HFF-Myc (cell line): ENCODE measurements at regions not wholly inside any gene's neighbourhood (a gene's known extent, or its start where the extent isn't known, plus 50 kb on each side); places are given as distances from the start of the nearest gene placed in this dataset.

Experiments used
- DNase-seq: peaks from one replicate; pipeline ENCODE4 v3.0.0-alpha.2; 2011; ENCODE audit warnings: low read depth; ENCODE audit errors: extremely low read depth
- H3K4me3 ChIP-seq: replicated peaks from 2 replicates; pipeline ENCODE4 v1.5.1; 2011; ENCODE audit warnings: low read depth, mild to moderate bottlenecking, control low read depth, low read length
- CTCF ChIP-seq: IDR thresholded peaks from 2 replicates; pipeline ENCODE4 v1.5.1; 2012; ENCODE audit warnings: mild to moderate bottlenecking, low read depth, low read length, control low read depth; ENCODE audit errors: missing control alignments

- no peak for TF ChIP-seq CTCF
- no peak for DNase-seq
- no peak overlapping the region for H3K4me3 ChIP-seq
These were observed 241.5 kb upstream of the NLRP1 start for GRCh38 chr17:5825717-5826330.

- no peak for TF ChIP-seq CTCF
- no peak for DNase-seq
- no peak overlapping the region for H3K4me3 ChIP-seq
These were observed 242.1 kb upstream of the NLRP1 start for GRCh38 chr17:5826384-5826783.

GRCh38 chr17:5830921-5831320 is 239.3 kb upstream of the WSCD1 start:
- DNase-seq, result no peak
- no peak overlapping the region for H3K4me3 ChIP-seq
- no peak for TF ChIP-seq CTCF

- peak; percentile 68 for DNase-seq
- no peak overlapping the region for H3K4me3 ChIP-seq
- TF ChIP-seq CTCF, result no peak
These were observed 237.3 kb upstream of the WSCD1 start for GRCh38 chr17:5832886-5833285.

GRCh38 chr17:5837055-5837491 is 233.1 kb upstream of the WSCD1 start:
- H3K4me3 ChIP-seq, result no peak overlapping the region
- no peak for DNase-seq
- TF ChIP-seq CTCF, result no peak

- no peak for TF ChIP-seq CTCF
- no peak overlapping the region for H3K4me3 ChIP-seq
- DNase-seq, result no peak
These were observed 231.4 kb upstream of the WSCD1 start for GRCh38 chr17:5838661-5839300.

GRCh38 chr17:5840811-5841446 is 229.2 kb upstream of the WSCD1 start:
- DNase-seq, result no peak
- TF ChIP-seq CTCF, result no peak
- no peak overlapping the region for H3K4me3 ChIP-seq
